ENCODE measurements at regions not wholly inside any gene's neighbourhood (a gene's known extent, or its start where the extent isn't known, plus 50 kb on each side); places are given as distances from the start of the nearest gene placed in this dataset.

DNA sequence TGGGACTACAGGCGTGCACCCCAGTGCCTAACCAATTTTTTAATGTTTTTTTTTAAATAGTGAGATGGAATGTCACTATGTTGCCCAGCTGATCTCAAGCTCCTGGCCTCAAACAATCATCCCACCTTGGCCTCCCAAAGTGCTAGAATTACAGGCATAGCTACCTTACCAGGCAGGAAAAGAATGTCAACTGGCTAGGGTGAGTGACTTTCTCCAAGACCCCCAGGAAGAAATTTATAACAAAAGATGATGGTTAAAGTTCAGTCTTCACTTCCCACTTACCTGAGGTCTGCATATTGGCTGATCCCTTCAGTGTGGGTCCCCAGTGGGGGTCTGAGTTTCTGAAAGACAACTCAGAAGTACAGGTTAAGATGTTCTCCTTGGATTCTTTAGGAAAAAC is 893.0 kb downstream of the UQCRFS1 start:
- H3K27ac ChIP-seq (ENCODE audit: control insufficient read depth, insufficient read depth) = no peak overlapping the region
- H2AFZ ChIP-seq (ENCODE audit: control insufficient read depth, low read depth, low read length) = no peak overlapping the region
- no peaks in the 10 kb centered on the region for H3K79me2 ChIP-seq (ENCODE audit: control insufficient read depth, insufficient read depth, low read length)
- no TSS peak for BruUV-seq (replicated peaks)
- ChIA-PET RAD21 (ENCODE audit: unreplicated experiment) (no interaction called here), SMC1A (ENCODE audit: uncharacterized antibody, unreplicated experiment) (interaction anchor here (0.7 kb wide), 1 partner anchor 354 kb away, joined by 4 read pairs; no protein-coding TSS in a partner anchor), POLR2A (no interaction called here), CTCF (interaction anchor here (0.8 to 2.1 kb wide), 3 partner anchors 75 to 354 kb away, joined by 3 to 5 read pairs (median 3); no protein-coding TSS in a partner anchor)
- H3K9me3 ChIP-seq (replicated peaks; ENCODE audit: control insufficient read depth, insufficient read depth, low read length) = no peaks in the 10 kb centered on the region; the same call in 2 of the 3 replicates
- no peak for FAIRE-seq
- no peaks in the 10 kb centered on the region for H3K27me3 ChIP-seq (replicated peaks in 1 of 2; ENCODE audit: control insufficient read depth in 2 of 2, insufficient read depth in 2 of 2, low read length in 1 of 2)
- no peaks in the 10 kb centered on the region for H3K36me3 ChIP-seq (ENCODE audit: control insufficient read depth in 2 of 2, insufficient read depth in 2 of 2, low read length in 1 of 2)
- DNase-seq (ENCODE audit: low read depth, low spot score) = no peak
- no peaks in the 10 kb centered on the region for H4K20me1 ChIP-seq (ENCODE audit: control insufficient read depth, insufficient read depth)
- ATAC-seq = no peak
- TF ChIP-seq SIN3A (IDR thresholded peaks at IDR 0.05; ENCODE audit: low read depth, low read length) (no peak), ZNF217 (IDR thresholded peaks at IDR 0.05) (no peak), CBX5 (IDR thresholded peaks at IDR 0.05; ENCODE audit: low read depth) (no peak), NFXL1 (IDR thresholded peaks at IDR 0.05; ENCODE audit: borderline replicate concordance) (no peak), SREBF1 (IDR thresholded peaks at IDR 0.05; ENCODE audit: low read length) (no peak), EP300 (IDR thresholded peaks at IDR 0.05; ENCODE audit: borderline replicate concordance in 1 of 2, control insufficient read depth in 1 of 2, low read depth in 2 of 2, low read length in 2 of 2) (no peak), SREBF2 (IDR thresholded peaks at IDR 0.05; ENCODE audit: low read length) (no peak), ELK1 (IDR thresholded peaks at IDR 0.05; ENCODE audit: low read depth, low read length) (no peak), ATF2 (IDR thresholded peaks at IDR 0.05; ENCODE audit: low read length) (no peak), NFIC (IDR thresholded peaks at IDR 0.05; ENCODE audit: low read depth, low read length) (no peak)
- TF ChIP-seq, protein P1, sequence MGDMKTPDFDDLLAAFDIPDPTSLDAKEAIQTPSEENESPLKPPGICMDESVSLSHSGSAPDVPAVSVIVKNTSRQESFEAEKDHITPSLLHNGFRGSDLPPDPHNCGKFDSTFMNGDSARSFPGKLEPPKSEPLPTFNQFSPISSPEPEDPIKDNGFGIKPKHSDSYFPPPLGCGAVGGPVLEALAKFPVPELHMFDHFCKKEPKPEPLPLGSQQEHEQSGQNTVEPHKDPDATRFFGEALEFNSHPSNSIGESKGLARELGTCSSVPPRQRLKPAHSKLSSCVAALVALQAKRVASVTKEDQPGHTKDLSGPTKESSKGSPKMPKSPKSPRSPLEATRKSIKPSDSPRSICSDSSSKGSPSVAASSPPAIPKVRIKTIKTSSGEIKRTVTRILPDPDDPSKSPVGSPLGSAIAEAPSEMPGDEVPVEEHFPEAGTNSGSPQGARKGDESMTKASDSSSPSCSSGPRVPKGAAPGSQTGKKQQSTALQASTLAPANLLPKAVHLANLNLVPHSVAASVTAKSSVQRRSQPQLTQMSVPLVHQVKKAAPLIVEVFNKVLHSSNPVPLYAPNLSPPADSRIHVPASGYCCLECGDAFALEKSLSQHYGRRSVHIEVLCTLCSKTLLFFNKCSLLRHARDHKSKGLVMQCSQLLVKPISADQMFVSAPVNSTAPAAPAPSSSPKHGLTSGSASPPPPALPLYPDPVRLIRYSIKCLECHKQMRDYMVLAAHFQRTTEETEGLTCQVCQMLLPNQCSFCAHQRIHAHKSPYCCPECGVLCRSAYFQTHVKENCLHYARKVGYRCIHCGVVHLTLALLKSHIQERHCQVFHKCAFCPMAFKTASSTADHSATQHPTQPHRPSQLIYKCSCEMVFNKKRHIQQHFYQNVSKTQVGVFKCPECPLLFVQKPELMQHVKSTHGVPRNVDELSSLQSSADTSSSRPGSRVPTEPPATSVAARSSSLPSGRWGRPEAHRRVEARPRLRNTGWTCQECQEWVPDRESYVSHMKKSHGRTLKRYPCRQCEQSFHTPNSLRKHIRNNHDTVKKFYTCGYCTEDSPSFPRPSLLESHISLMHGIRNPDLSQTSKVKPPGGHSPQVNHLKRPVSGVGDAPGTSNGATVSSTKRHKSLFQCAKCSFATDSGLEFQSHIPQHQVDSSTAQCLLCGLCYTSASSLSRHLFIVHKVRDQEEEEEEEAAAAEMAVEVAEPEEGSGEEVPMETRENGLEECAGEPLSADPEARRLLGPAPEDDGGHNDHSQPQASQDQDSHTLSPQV (IDR thresholded peaks at IDR 0.05) = no peak
- TF ChIP-seq, protein P2, sequence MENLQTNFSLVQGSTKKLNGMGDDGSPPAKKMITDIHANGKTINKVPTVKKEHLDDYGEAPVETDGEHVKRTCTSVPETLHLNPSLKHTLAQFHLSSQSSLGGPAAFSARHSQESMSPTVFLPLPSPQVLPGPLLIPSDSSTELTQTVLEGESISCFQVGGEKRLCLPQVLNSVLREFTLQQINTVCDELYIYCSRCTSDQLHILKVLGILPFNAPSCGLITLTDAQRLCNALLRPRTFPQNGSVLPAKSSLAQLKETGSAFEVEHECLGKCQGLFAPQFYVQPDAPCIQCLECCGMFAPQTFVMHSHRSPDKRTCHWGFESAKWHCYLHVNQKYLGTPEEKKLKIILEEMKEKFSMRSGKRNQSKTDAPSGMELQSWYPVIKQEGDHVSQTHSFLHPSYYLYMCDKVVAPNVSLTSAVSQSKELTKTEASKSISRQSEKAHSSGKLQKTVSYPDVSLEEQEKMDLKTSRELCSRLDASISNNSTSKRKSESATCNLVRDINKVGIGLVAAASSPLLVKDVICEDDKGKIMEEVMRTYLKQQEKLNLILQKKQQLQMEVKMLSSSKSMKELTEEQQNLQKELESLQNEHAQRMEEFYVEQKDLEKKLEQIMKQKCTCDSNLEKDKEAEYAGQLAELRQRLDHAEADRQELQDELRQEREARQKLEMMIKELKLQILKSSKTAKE (IDR thresholded peaks at IDR 0.05; ENCODE audit: low read depth, poor library complexity, severe bottlenecking) = no peak
- no peak overlapping the region for H3K4me3 ChIP-seq
- in situ Hi-C loops (cut with MboI) (loop anchor here (5.0 kb wide), 1 partner anchor 343 kb away; no protein-coding TSS in a partner anchor), intact Hi-C loops (cut with micrococcal nuclease; ENCODE audit: unreplicated experiment) (no loop called here)
- H3K9ac ChIP-seq (ENCODE audit: control insufficient read depth, insufficient read depth, low read length) = no peak overlapping the region
- WGBS (ENCODE audit: insufficient coverage, insufficient replicate concordance, low lambda C conversion rate, missing lambda C conversion rate) = 0% methylated on average over 1 of the region's 1 CpG
- H3K4me2 ChIP-seq (ENCODE audit: control insufficient read depth, insufficient read depth) = no peak overlapping the region
- no peaks in the 10 kb centered on the region for H3K4me1 ChIP-seq (ENCODE audit: control insufficient read depth, insufficient read depth, low read length)
